Hepatocyte (in vitro differentiated cells): ENCODE measurements at regions not wholly inside any gene's neighbourhood (a gene's known extent, or its start where the extent isn't known, plus 50 kb on each side); places are given as distances from the start of the nearest gene placed in this dataset.

ENCODE experiments used
- CTCF ChIP-seq: fragments of 200-600 bp; sonication (generic); IDR thresholded peaks from 2 replicates; pipeline ENCODE4 v1.5.1; 2016; ENCODE audit warnings: antibody characterized with exemption, mild to moderate bottlenecking; ENCODE audit not compliant: poor library complexity
- EZH2 ChIP-seq: fragments of 200-600 bp; sonication (generic); IDR thresholded peaks from 2 replicates; pipeline ENCODE4 v1.6.1; 2016; ENCODE audit warnings: antibody characterized with exemption, mild to moderate bottlenecking, borderline replicate concordance
- EZH2phosphoT487 ChIP-seq: fragments of 200-600 bp; sonication (generic); IDR thresholded peaks from one replicate; pipeline ENCODE4 v1.6.1; 2018; ENCODE audit warnings: antibody characterized with exemption, mild to moderate bottlenecking, low read depth, moderate library complexity; ENCODE audit not compliant: unreplicated experiment, severe bottlenecking

- TF ChIP-seq CTCF (no peak), EZH2phosphoT487 (no peak), EZH2 (no peak)
These were observed 215.5 kb upstream of the LARGE1 start for GRCh38 chr22:34135749-34136148.
